GM18505 (cell line): ENCODE measurements at regions not wholly inside any gene's neighbourhood (a gene's known extent, or its start where the extent isn't known, plus 50 kb on each side); places are given as distances from the start of the nearest gene placed in this dataset.

ENCODE experiments used
- ATAC-seq: cut with Tn5 transposase; IDR thresholded peaks from one replicate; pipeline ENCODE4 v1.9.1; 2021; ENCODE audit not compliant: unreplicated experiment
- POLR2A ChIP-seq: IDR thresholded peaks from 4 replicates; pipeline ENCODE4 v1.6.1; 2011; ENCODE audit warnings: borderline replicate concordance; ENCODE audit not compliant: insufficient read depth, insufficient read length; ENCODE audit errors: extremely low read depth

GRCh38 chrX:14476205-14476604 lies 53.1 kb upstream of the GLRA2 start:
- no peak for ATAC-seq
- TF ChIP-seq POLR2A: no peak

GRCh38 chrX:14449773-14450172 lies 79.6 kb upstream of the GLRA2 start:
- TF ChIP-seq POLR2A: no peak
- no peak for ATAC-seq

GRCh38 chrX:14448406-14448805 lies 80.9 kb upstream of the GLRA2 start:
- no peak for TF ChIP-seq POLR2A
- no peak for ATAC-seq

- no peak for TF ChIP-seq POLR2A
- no peak for ATAC-seq
These were observed 89.2 kb upstream of the GLRA2 start for GRCh38 chrX:14440106-14440505.

GRCh38 chrX:14427614-14428013 lies 101.7 kb upstream of the GLRA2 start:
- no peak for ATAC-seq
- TF ChIP-seq POLR2A: no peak

- no peak for TF ChIP-seq POLR2A
These were observed 108.5 kb upstream of the GLRA2 start for GRCh38 chrX:14420841-14421240.

GRCh38 chrX:14412686-14413085 lies 116.7 kb upstream of the GLRA2 start:
- no peak for TF ChIP-seq POLR2A
- ATAC-seq: no peak

More at GRCh38 chrX:14420841-14421240, 108.5 kb upstream of the GLRA2 start:
- ATAC-seq: no peak

- no peak for ATAC-seq
- no peak for TF ChIP-seq POLR2A
These were observed 118.0 kb upstream of the GLRA2 start for GRCh38 chrX:14411326-14411725.

- ATAC-seq: no peak
- no peak for TF ChIP-seq POLR2A
These were observed 120.0 kb upstream of the GLRA2 start for GRCh38 chrX:14409341-14409740.

GRCh38 chrX:14406225-14406624 lies 123.1 kb upstream of the GLRA2 start:
- ATAC-seq: no peak
- no peak for TF ChIP-seq POLR2A

GRCh38 chrX:14398725-14399124 lies 130.6 kb upstream of the GLRA2 start:
- no peak for TF ChIP-seq POLR2A
- ATAC-seq: no peak

GRCh38 chrX:14389682-14390081 lies 139.7 kb upstream of the GLRA2 start:
- no peak for ATAC-seq
- TF ChIP-seq POLR2A: no peak

- ATAC-seq: no peak
- TF ChIP-seq POLR2A: no peak
These were observed 142.4 kb upstream of the GLRA2 start for GRCh38 chrX:14386981-14387380.

GRCh38 chrX:14380044-14380443 lies 149.3 kb upstream of the GLRA2 start:
- no peak for ATAC-seq

GRCh38 chrX:14377427-14377826 lies 151.9 kb upstream of the GLRA2 start:
- ATAC-seq: no peak
- TF ChIP-seq POLR2A: no peak

More at GRCh38 chrX:14380044-14380443, 149.3 kb upstream of the GLRA2 start:
- no peak for TF ChIP-seq POLR2A
